OCI-LY1 (cell line): ENCODE measurements at regions not wholly inside any gene's neighbourhood (a gene's known extent, or its start where the extent isn't known, plus 50 kb on each side); places are given as distances from the start of the nearest gene placed in this dataset.

Source experiments
- EZH2 ChIP-seq: fragments of 200-600 bp; sonication (generic), shearing (Covaris generic); IDR thresholded peaks from 2 replicates; pipeline ENCODE4 v1.8.0; 2017; ENCODE audit warnings: borderline replicate concordance, mixed run types, mild to moderate bottlenecking, antibody characterized with exemption, low read length, moderate library complexity, mixed read lengths
- TF ChIP-seq, protein P1 (sequence below): fragments of 200-600 bp; sonication (generic), shearing (Covaris generic); IDR thresholded peaks from 2 replicates; pipeline ENCODE4 v1.5.1; 2017; ENCODE audit warnings: mild to moderate bottlenecking, antibody characterized with exemption, low read length, moderate library complexity, mixed read lengths

GRCh38 chr20:23147964-23148730 lies 62.0 kb upstream of the CD93 start:
- no peak for TF ChIP-seq EZH2
- TF ChIP-seq, protein P1, sequence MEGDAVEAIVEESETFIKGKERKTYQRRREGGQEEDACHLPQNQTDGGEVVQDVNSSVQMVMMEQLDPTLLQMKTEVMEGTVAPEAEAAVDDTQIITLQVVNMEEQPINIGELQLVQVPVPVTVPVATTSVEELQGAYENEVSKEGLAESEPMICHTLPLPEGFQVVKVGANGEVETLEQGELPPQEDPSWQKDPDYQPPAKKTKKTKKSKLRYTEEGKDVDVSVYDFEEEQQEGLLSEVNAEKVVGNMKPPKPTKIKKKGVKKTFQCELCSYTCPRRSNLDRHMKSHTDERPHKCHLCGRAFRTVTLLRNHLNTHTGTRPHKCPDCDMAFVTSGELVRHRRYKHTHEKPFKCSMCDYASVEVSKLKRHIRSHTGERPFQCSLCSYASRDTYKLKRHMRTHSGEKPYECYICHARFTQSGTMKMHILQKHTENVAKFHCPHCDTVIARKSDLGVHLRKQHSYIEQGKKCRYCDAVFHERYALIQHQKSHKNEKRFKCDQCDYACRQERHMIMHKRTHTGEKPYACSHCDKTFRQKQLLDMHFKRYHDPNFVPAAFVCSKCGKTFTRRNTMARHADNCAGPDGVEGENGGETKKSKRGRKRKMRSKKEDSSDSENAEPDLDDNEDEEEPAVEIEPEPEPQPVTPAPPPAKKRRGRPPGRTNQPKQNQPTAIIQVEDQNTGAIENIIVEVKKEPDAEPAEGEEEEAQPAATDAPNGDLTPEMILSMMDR: no peak
